Heart right ventricle (tissue), 16 donors: ENCODE measurements at regions not wholly inside any gene's neighbourhood (a gene's known extent, or its start where the extent isn't known, plus 50 kb on each side); places are given as distances from the start of the nearest gene placed in this dataset.

Experiments used
- ATAC-seq, 8 donors: fragments of 200-7000 bp; cut with Tn5 transposase; one replicate each; pipeline ENCODE4 v1.9.1; 2020; ENCODE audit warnings: mild to moderate bottlenecking in 8 of 8, moderate library complexity in 8 of 8, moderate number of reproducible peaks in 1 of 8
- DNase-seq, 2 donors: peaks; one replicate each; pipeline ENCODE4 v3.0.0-alpha.2; 2020
- H3K27ac ChIP-seq, 10 donors: fragments of 200-600 bp; sonication (generic) in 2 of 10; one replicate each; pipeline versions ENCODE4 v1.5.0 to v1.8.0; 2020 to 2022; ENCODE audit warnings: mild to moderate bottlenecking in 3 of 10
- H3K27me3 ChIP-seq, 7 donors: fragments of 200-600 bp; one replicate each; pipeline ENCODE4 v1.8.0; 2021 to 2022; ENCODE audit warnings: mild to moderate bottlenecking in 2 of 7
- H3K36me3 ChIP-seq, 9 donors: fragments of 200-600 bp; sonication (generic) in 1 of 9; one replicate each; pipeline versions ENCODE4 v1.5.0 to v1.8.0; 2020 to 2022; ENCODE audit warnings: mild to moderate bottlenecking in 2 of 9
- H3K4me1 ChIP-seq, 9 donors: fragments of 200-600 bp; sonication (generic) in 1 of 9; one replicate each; pipeline versions ENCODE4 v1.5.0 to v1.8.0; 2020 to 2022; ENCODE audit warnings: mild to moderate bottlenecking in 4 of 9
- H3K4me3 ChIP-seq, 10 donors: fragments of 200-600 bp; sonication (generic) in 2 of 10; one replicate each; pipeline versions ENCODE4 v1.5.0 to v1.8.0; 2020 to 2022; ENCODE audit warnings: mild to moderate bottlenecking in 7 of 10, moderate library complexity in 2 of 10
- H3K9me3 ChIP-seq, 11 donors: fragments of 200-600 bp in 10 of 11; sonication (generic) in 2 of 11; one replicate each; pipeline versions ENCODE4 v1.5.0 to v1.8.0; 2013 to 2022; ENCODE audit warnings: mild to moderate bottlenecking in 2 of 11, control low read depth in 1 of 11, moderate library complexity in 1 of 11
- WGBS, 2 donors: extraction: QIAGEN DNeasy Blood & Tissue Kit; methylation state at CpG; one replicate each; pipeline ENCODE4 v1.1.7; 2013; ENCODE audit warnings: inconsistent platforms in 1 of 2; 5-methylcytosine and 5-hydroxymethylcytosine counted together
- intact Hi-C, 10 donors: fragments of 100-400 bp; cut with DNase I; formaldehyde crosslinking; loops; one replicate each; pipeline versions ENCODE4 v1.11.1 to v1.14.2; 2022
- TF ChIP-seq, protein P1 (sequence below), 9 donors: fragments of 200-600 bp; sonication (generic) in 2 of 9; IDR thresholded peaks; one replicate each; pipeline versions ENCODE4 v1.5.0 to v1.8.0; 2021 to 2022; ENCODE audit warnings: antibody characterized with exemption in 9 of 9, mild to moderate bottlenecking in 5 of 9, moderate library complexity in 1 of 9
- donor health status: Arrhythmogenic right ventricular cardiomyopathy.
- donor health status: ischemic (EF 13 %, LVEDD 7.1; RV severe dilation, severe dysfunction).
- donor health status: healthy with polysubstance abuse.
- donor health status: DM: no; HTN: yes; CAD: no.
- donor health status: DM: no; HTN: no; CAD: no.
- donor health status: ischemic (EF 25% LVEDD 6.9; RV normal size, moderate dysfunction).
- donor health status: ischemic (EF 25% LVEDD 5.7; RV mildly dilated, moderate dysfunction).
- donor health status: healthy.
- donor health status: DM: yes; HTN: yes; CAD: no.
- donor health status: Ischemic cardiomyopathy.
- donor health status: ischemic (EF 35%, LVEDD 5.7; RV mildly dilated, moderate dysfunction).
- donor health status: nonischemic (EF 11% LVEDD 7.7; RV severe dilation, severe dysfunction).
- donor health status: DM: yes; HTN: yes; CAD: no.
- donor health status: PGD.
- donor health status: ischemic (EF 29% LVEDD 5.4; RV normal size, mild dysfunction).
- donor health status: nonischemic (EF 23%, LVEDD 6.1; RV moderate dilation, normal function).

- no peaks in the 10 kb centered on the region for H3K4me1 ChIP-seq
- H3K27ac ChIP-seq: no peak overlapping the region
- no peaks in the 10 kb centered on the region for H3K36me3 ChIP-seq
- no peak for ATAC-seq
- H3K9me3 ChIP-seq: peaks cover 0 to 24% (median 9%) of the 10 kb centered on the region in 11 donors
- DNase-seq: no peak
- intact Hi-C loops: no loop called here
- WGBS, 2 donors: 79 to 83% methylated on average over 4 of the region's 4 CpGs
- no peak overlapping the region for H3K4me3 ChIP-seq
- TF ChIP-seq, protein P1, sequence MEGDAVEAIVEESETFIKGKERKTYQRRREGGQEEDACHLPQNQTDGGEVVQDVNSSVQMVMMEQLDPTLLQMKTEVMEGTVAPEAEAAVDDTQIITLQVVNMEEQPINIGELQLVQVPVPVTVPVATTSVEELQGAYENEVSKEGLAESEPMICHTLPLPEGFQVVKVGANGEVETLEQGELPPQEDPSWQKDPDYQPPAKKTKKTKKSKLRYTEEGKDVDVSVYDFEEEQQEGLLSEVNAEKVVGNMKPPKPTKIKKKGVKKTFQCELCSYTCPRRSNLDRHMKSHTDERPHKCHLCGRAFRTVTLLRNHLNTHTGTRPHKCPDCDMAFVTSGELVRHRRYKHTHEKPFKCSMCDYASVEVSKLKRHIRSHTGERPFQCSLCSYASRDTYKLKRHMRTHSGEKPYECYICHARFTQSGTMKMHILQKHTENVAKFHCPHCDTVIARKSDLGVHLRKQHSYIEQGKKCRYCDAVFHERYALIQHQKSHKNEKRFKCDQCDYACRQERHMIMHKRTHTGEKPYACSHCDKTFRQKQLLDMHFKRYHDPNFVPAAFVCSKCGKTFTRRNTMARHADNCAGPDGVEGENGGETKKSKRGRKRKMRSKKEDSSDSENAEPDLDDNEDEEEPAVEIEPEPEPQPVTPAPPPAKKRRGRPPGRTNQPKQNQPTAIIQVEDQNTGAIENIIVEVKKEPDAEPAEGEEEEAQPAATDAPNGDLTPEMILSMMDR (IDR thresholded peaks at IDR 0.05): no peak
- H3K27me3 ChIP-seq: peaks cover 0 to 20% (median 3%) of the 10 kb centered on the region in 7 donors
Measured at GRCh38 chr22:47687776-47688175, 925.3 kb downstream of the TBC1D22A start.

GRCh38 chr22:47687346-47687655 is 924.9 kb downstream of the TBC1D22A start:
- ATAC-seq: no peak
- H3K36me3 ChIP-seq: no peaks in the 10 kb centered on the region
- H3K4me3 ChIP-seq: no peak overlapping the region
- TF ChIP-seq, protein P1 (IDR thresholded peaks at IDR 0.05): no peak
- peaks cover 0 to 25% (median 9%) of the 10 kb centered on the region in 11 donors for H3K9me3 ChIP-seq
- no peaks in the 10 kb centered on the region for H3K4me1 ChIP-seq
- H3K27me3 ChIP-seq: peaks cover 0 to 20% (median 3%) of the 10 kb centered on the region in 7 donors
- H3K27ac ChIP-seq: no peak overlapping the region
- intact Hi-C loops: no loop called here
- DNase-seq: no peak
- 65 to 67% methylated on average over 5 of the region's 5 CpGs for WGBS, 2 donors

DNA sequence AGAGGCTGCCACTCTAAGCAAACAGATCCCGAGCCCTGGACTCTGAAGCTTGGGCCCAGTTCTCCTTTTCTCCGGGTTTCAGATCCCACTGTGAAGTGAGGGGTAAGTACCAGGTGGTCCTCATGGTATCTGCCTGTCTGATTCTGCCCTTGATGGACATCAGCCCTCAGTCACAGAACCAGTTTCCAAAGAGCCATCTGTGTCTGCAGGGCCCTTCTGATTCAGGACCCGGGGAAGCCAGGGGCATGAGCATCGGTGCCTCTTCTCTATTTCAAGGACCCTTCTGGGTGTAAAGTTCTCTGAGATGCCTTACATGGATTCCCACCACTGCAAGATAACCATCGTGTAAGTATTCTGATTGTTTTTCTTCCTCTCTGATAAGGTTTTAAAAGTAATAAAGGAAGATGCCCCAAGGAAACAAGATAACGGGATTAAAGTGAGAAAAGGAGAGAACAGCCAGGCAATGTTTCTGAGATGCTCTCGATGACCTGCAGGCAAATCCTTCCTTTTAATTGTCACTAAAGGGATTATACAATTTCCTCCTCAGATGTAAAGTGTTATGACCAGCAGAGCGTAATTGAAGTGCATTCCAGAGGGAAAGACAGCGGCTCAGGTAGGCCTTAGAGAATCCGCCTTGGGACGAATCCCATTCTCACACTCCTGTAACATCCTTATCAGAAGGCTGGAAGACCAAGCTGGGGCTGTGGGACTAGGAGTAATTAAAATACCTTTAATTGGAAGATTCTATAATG is 924.3 kb downstream of the TBC1D22A start:
- Histone ChIP-seq H3K9me3 (peaks cover 0 to 26% (median 9%) of the 10 kb centered on the region in 11 donors), H3K36me3 (no peaks in the 10 kb centered on the region), H3K27me3 (peaks cover 0 to 20% (median 3%) of the 10 kb centered on the region in 7 donors), H3K27ac (no peak overlapping the region), H3K4me3 (no peak overlapping the region), H3K4me1 (no peaks in the 10 kb centered on the region)
- no peak for ATAC-seq
- intact Hi-C loops: no loop called here
- DNase-seq: no peak
- WGBS, 2 donors: 40 to 44% methylated on average over 11 of the region's 11 CpGs
- TF ChIP-seq, protein P1 (IDR thresholded peaks at IDR 0.05): no peak

DNA sequence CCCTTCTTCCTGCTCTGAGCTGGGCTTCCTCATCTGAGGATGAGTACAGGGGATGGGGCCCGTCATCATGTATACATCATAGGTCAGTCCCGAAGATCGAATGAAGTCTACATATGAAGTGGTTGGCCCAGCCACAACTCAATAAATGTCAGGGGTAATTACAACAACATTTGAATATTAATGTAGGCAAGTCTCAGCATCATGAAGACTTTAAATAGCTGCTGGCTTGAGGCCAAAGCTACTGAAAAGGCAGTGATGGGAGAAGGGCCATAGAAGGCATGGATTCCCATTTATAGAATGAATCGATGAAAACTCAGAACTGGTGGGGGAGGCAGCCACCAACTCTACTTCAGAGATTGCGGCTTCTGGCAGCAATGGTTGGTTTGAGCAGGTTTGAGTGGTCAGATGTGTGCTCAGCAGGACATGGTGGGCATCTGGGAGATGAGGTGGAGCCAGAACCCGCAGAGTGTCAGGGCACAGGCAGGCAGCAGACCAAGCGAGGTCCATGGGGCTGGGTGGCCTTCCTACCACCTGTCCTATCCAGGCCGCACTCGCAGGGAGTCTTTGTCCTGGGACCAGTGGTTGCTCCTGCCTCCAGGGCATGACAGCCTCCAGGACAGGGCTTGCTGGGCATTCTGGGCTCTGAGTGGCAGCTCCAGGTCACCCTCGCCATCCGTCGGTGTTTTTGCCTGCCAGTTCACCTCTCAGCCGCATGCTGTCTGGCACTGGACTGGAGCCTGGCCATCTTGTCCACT is 919.1 kb downstream of the TBC1D22A start:
- no peak overlapping the region for H3K27ac ChIP-seq
- TF ChIP-seq, protein P1 (IDR thresholded peaks at IDR 0.05): no peak
- DNase-seq (no peak), ATAC-seq (no peak)
- peaks cover 0 to 30% (median 6%) of the 10 kb centered on the region in 7 donors for H3K27me3 ChIP-seq
- H3K4me3 ChIP-seq: no peak overlapping the region
- intact Hi-C loops: no loop called here
- WGBS, 2 donors: 90 to 91% methylated on average over 13 of the region's 13 CpGs
- H3K36me3 ChIP-seq: no peaks in the 10 kb centered on the region
- no peaks in the 10 kb centered on the region for H3K4me1 ChIP-seq
- peaks cover 0 to 26% (median 9%) of the 10 kb centered on the region in 11 donors for H3K9me3 ChIP-seq
